Inflammatory macrophage treated with lipopolysaccharide for 1 hour (primary cell): ENCODE measurements at regions not wholly inside any gene's neighbourhood (a gene's known extent, or its start where the extent isn't known, plus 50 kb on each side); places are given as distances from the start of the nearest gene placed in this dataset.

Experiments
- DNase-seq, 2 donors: peaks; one replicate each; pipeline ENCODE4 v3.0.0-alpha.2; 2020 to 2022

DNA sequence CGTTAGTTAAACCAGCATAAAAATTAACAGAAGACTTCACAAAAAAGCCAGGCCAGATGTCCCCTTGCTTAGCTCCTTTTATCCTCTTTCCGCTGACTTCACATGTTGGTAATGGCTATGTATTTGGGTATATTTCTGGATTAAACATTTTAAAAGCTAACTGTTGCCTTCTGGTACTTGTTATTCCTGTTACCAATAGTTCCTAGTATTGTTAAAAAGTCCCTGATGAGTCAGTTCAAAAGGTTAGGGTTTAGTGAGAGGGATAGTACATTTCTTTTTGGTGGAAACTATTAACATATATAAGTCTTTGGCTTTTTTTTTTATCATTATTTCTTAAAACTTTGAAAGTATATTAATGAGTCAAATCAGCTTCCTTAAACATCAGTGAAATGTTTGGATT lies 103.2 kb upstream of the ELL2 start:
- DNase-seq: no peak

DNA sequence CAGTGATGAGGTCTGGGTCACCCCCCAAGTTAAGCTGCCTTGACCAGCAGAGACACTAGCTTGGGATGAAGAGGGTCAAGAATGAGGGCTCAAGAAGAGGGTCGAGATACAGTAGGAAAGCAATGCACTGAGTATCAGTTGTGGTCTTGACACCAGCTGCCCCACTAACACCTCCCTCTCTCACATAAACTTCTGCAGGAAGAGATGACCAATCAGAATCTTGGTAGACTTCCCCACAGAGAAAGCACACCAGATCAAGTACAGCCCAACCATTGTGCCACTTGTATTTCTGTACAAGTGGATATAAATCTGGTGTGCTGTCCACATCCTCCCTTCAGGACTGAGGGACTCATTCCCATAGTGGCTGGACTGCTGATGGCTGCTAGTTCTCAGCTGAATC lies 101.2 kb upstream of the ELL2 start:
- no peak for DNase-seq

DNA sequence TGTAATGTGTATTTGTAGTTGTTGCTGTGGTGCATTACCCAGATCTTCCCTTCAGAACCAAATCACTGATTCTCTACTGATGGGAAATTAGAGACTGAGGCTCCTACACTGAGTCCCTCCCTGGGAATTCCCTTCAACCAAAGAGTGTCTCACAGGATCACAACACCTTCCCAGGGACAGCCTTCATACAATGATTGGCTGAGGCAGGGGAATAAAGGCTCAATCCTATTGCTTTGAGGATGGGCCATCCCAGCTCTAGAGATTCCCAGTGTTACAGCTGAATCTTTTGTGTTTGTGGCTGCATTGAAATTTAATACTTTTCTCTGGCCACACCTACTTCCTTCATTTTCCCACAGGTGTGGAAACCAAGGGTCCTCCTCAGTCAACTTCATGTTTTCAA lies 96.4 kb upstream of the ELL2 start:
- no peak for DNase-seq

DNA sequence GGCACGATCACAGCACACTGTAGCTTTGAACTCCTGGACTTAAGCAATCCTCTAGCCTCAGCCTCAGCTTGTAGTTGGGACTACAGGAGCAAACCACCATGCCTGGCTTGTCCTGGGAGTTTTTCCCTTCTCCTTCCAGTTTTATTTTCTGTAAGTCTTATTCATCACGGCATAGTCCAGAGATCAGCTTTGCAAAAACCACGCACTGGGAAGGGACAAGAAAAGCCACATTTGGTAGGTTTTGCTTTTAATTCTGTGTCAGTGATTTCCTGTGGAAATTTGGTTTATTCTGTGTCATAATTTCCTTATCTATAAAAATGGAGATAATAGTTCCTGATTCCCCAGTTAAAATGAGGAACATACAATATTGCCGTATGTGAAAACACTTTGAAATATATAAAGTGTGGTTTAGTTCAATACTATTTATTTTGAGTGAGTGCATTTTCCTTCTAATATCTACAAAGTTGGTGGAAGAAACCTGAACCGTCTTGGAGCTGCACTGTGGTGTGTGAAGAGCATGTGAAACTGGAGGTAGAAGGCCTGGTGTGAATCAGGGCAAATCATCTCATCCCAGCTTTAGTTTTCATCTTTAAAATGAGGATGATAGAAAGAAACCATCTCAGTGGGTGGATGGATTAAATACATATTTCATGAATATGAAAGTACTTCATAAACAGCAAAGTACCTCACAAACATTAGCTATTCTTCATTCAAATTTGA lies 92.8 kb upstream of the ELL2 start:
- DNase-seq: peak; percentile 39 to 54

DNA sequence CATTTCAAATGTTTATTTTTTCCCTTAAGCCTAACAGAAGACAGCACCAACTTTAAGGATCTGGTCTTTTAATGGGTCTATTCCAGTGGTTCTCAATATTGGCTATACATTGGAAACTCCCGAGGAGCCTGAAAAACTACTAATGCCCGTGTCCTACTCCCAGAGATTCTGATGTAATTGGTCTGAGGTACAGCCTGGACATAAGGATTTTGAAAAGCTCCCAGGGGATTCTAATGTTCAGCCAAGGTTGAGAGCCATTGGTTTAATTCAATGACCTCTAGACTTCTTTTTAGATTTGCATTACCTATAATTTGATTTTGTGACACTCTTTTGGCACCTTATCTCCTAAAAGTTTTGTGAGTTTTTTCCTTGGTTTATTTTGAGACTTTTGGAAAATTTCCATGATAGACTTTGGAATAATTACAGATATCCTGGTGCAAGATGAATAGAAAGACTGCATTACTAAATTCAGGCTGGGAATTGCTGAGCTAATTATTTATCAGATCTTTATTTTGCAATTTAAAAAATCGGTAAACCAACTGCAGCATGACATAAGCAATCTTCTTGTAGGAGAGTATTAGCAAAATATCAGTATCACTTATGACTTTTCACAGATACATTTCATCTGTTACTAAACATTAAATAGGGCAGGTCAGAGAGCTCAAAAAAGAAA lies 91.5 kb upstream of the ELL2 start:
- no peak for DNase-seq

DNA sequence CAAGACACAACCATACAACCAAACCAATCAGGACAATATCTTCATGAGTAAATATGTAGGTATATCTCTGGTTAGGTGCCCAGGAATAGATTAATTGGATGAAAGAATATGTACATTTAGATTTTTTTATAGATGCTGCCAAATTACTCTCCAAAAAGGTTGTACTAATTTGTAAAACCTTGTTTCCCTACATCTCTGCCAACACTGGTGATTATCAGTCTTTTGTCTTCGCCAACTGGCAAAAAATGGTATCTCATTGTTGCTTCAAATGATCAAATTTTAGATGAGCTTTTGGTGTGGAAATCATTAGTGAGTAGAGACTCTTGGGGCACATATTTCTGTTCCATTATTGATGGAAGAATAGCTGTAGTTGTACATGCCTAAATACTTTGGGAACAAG lies 90.7 kb upstream of the ELL2 start:
- no peak for DNase-seq

DNA sequence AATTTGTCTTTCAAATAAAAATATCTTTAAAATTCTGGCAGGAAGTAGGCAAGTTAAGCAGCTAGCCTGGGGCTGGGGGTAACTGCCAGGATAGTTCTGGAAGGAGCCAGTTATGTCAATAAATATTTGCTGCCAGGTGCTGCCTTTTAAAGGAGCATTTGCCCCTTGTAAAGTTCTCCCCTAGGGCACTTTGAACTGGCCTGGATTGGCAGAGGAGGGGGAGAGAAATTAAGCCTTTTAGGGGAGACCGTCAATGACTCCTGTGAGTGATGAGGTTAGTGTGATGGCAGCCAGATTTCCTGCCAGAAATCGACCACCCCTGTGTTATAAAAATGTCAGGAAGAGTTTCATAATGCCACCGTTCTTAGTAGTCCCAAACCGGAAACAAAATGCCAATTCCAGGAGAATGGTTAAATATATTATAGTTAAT lies 89.8 kb upstream of the ELL2 start:
- no peak for DNase-seq

DNA sequence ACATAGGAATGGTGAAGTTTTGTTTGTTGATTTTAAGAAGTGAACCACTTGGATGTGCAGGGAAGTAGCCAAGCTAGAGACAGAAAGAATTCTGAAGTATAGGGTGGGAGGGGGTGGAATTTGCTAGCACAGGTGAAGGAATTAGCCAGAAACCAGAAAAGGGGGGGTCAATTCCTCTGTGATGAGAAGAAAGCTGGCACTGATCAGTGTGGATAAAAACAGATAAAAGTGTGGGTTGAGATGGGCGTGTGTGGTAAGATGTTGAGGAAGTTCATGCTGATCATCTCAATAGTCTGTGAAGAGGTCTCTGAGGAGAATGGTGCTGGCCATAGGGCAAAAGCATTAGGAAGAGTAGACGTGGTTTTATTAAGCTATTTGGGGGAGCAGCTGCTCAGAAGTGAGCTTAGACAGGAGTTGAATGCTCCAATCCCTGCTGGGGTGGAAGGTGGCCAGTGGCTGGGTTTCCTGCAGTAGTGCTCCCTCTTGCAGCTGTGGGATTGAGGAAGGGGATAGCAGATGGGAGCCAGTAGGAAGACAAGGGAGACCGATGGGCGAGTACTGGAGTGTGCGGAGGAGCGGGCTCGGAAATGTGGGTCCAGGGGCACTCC lies 88.7 kb upstream of the ELL2 start:
- no peak for DNase-seq

DNA sequence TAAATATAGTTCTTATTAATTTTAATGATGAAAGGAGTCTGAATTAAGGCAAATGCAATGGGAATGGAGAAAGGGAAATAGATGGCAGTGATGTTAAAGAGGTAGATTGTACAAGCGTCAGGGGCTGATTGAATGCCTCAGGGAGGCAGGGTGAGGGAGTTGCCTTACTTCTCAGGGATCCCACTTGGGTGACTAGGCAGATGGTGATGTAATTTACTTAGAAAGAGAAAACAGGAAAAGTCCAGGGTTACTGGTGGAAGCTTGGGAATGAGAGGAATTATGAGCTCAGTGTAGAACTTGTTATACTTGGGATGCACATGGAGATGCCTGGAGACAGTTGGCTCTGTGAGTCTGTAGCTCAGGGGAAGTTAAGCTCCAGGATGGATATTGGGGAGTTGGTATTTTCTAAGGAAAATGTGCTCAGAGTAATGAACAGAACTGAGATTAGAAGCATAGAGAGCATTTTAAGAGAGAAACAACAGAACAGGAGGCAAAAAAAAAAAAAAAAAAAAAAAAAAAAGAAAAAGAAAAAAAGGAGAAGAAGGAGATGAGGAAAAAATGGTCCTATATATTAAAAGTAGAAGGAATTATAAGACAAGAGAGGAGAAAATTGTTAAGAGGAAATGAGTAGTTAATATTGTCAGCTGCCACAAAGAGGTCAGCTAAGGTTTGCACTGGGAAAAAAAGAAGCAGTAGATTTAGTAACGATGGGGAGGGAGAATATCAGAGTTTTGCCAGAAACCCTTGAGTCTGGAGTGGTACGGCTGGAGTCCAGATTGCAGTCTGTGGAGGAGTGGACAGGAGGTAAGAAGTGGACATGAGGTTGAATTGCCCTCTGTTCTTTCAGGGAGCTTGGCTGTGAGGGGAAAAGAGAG lies 88.0 kb upstream of the ELL2 start:
- DNase-seq: peak in 1 of 2 donors; percentile 27

DNA sequence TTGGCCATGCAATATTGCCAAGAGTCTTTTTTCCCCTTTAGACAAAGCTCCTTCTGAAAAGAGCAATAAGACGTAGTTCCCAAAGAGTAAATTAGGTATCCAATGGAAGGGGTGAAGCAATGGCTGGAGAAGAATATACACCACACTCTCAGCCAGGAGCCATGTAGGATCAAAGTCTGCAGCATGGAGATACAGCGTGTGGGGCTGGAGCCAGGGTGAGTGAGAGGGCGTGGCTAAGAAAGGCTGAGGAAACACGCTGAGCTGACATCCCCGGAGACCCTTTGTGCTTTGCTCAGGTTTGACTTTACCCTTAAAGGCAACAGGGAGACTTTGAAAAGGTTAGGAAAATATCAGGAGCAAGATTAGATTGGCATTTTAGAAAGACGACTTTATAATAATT lies 87.1 kb upstream of the ELL2 start:
- DNase-seq: no peak

DNA sequence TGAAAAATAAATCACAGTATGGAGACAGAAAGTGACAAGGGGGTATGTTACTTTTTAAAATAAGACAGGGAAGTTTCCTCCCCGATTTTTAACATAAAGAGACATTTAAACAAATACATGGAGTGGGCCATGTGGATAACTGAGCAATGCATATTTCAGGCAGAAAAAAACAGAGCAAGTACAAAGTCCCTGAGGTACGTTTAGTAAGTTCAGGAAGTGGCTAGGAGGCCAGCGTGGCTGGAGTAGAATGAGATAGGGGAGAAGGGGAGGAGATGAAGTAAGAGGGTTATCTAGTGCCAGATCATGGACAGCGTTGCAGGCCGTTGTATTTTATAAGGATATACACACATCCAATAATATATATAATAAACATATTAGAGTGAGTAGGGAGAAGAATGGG lies 84.2 kb upstream of the ELL2 start:
- no peak for DNase-seq

DNA sequence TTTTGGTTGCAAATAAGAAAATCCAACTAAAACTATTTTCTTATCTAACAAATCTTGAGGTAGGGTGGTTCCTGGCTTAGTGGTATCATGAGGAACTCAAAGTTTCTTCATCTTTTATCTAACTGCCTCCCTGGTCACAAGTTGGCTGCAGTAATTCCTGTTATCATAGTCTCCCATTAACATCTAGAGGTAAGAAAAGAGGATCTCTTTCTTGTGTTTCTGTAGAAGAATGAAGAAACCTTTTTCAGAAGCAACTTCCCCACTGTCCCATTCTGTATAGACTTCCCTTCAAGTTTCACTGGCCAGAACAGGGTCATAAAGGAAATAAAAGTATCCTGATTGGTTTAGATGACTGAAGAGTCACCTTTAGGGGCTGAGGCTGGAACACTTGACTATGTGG lies 81.8 kb upstream of the ELL2 start:
- peak; percentile 29 to 49 for DNase-seq

DNA sequence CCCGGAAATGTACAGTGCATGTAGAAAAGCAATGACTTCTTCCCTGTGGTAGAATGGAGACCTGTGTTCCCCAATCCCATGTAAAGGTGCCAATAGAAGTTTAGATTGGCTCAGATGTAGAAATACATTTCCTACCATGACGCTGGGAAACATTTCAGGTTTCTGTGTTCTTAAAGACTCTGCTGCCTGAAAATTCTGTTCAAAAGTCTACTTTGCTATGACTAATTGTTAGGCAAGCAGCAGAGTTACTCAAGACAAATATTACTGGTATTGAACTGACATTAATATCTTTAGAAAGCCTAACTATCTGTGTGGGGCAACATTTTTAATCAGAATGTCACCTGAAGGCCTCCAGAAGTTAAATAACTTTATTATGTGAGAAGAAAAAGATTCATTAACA lies 75.5 kb upstream of the ELL2 start:
- no peak for DNase-seq

DNA sequence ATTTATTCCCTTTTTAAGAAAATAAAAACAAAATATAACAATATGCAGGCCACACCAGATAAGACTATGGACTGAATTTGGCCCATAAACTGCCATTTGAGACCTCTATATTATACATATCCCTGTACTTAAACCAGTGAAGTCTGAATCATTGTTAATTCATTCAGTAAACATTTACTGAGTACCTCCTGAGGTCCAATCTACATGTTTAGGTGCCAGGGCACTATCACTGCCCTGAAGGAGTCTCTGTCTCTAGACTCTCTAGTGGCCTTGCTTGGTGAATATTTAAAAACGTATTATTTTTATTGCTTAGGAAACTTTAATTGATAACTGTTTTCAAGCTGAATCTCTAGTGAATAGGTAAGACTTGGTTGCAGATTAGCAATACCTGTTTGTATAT lies 74.7 kb upstream of the ELL2 start:
- DNase-seq: no peak

DNA sequence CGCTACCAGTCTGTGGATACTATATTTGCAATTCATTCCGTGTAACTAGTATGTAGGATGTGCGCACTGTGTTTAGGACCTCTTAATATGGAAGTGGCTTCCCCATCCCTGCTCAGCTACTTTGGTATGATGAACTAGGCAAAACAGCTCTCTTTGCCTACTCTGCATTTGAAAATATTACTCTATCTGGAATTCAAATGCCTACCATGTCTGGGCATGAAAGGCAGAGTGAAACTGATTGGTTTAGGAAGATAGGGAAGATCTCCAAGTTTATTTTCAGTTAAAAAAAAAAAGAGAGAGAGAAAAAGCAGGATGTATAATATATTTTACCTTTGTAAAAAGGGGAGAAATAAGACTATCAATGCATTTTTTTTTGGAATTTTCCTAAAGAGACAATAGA lies 74.1 kb upstream of the ELL2 start:
- no peak for DNase-seq

DNA sequence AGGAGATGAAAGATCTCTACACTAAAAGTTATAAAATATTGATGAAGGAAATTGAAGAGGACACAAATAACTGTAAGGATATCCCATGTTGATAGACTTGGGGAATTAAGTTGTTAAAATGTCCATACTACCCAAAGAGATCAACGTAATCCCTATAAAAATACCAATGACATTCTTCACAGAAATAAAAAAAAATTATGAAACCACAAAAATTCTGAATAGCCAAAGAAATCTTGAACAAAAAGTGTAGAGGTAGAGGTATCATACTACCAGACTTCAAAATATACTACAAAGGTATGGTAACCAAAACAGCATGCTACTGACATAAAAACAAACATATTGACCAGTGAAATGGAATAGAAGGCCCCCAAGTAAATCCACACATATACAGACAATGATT lies 71.5 kb upstream of the ELL2 start:
- no peak for DNase-seq

DNA sequence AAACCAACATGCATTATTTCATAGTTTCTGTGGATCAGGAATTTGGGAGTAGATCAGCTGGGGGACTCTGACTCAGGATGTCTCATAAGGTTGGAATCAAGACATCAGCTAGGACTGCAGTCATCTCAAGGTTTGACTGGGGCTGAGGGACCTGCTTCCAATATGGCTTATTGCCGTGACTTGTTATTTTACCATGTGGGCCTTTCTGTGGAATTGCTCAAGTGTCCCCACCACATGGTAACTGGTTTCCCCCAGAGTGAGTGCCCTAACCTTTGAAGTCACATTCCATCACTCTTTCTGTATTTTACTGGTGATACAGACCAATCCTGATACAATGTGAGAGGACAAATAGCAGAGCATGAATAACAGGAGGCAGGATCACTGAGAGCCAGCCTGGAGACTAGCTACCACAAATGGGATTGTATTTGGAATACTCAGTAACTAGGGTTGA lies 70.2 kb upstream of the ELL2 start:
- DNase-seq: no peak

DNA sequence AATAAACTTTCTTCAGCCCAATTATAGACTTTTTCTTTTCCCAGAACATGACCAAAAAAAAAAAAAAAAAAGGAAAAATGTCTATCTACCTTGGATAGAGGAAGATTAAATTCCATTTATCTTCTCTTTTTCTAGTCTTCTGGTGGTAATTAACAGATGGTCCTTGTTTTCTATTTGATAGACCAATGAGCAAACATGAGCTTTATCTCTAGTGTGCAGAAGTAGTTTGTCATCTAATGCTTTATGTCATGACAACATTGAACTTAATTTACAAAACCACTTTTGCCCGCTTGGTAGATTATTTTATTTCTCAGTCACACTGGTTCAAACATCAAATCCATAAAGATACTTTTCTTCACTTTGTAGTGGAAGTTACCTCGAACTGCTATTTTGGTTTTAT lies 69.5 kb upstream of the ELL2 start:
- DNase-seq: no peak

DNA sequence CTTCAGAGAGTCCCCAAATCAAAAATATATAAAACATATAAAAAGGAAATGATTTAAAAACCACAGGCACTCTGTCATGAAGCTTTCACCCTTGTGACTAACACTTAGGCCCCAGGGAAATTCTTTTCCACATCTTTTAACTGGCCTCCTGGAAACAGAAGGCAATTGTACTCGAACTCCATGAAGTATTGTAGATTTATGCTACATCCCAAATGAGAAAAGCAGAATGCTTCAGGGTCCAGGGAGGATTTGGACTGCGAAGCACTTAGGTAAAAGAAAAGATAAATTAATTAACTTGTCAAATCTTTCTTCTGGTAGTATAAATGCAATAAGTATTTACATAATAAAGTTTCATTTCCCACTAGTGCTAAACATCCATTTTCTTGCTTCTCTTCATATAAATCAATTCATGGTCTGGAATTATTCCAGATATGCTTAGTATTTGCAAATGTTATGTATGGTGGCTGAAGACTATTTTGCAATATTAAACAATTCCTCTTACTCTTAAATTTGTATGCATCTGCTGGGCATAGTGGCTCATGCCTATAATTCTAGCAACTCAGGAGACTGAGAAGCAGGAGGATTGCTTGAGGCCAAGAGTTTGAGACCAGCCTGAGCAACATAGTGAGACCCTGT lies 64.9 kb upstream of the ELL2 start:
- DNase-seq: no peak

DNA sequence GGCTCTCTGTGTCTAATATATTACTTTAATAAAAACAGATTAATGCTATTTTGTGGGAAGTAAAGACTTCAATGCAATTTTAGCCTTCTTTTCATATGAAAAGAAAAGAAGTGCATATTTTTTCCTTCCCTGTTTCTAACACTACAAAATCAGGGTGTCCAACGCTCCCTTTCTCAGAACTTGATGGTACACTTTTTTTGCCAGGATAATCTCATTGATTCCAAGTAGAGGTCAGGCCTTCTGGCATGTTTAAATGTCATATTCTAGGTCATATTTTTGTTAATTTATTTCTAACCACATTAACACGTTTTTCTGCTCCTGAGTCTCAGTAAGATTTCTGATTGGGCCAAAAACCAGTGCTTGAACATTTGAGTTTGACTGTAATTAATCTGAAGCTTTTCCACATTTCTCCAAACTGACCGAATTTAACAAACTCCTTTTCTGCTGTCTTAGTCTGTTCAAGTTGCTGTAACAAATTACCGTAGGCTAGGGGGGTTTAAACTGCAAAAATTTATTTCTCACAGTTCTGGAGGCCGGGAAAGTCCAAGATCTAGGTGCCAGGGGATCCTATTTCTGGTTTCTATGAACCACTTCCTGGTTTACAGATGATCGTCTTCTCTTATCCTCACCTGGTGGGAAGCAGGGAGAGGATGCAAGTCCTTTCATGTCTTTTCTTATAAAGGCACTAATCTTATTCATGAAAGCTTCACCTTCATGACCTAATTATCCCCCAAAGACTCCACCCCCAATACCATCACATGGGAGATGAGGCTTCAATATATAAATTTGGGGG lies 63.2 kb upstream of the ELL2 start:
- DNase-seq: no peak

DNA sequence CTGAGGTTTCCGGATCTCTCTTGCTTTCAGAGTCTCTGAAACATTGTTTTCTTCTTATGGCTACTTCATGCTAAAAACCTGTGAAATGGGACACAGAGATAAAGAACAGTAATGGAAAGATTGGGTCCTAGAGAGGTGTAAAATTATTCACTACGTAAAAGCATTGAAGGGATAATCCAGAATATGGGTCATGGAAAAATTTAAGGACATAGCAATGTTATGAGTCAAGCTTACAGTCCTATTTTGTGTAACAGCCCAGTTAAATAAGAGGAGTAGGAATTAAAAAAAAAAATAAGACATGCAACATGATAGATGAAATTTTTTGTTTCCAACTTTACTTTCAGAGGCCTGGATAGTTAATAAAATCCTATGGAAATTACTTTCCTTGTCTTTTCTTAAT lies 61.9 kb upstream of the ELL2 start:
- DNase-seq: no peak

DNA sequence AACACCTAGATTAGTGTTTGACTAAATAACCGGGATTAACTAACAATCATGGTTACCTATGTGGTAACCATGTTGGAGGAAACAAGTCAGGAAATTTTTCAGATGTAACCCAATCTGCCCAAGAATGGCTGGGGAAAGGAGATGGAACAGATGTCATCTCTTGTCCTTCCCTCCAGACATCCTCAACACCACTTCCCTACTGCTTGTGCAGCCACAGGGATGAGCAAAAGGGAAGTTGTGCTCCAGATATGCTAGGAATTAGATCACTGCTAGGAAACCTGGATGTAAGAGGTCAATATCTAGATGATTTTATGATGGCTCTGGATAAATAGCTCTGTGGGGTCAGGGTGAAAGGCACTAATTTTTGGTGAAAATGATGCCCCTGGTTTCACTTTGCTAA lies 61.3 kb upstream of the ELL2 start:
- DNase-seq: no peak
